Gastrocnemius medialis (tissue), 4 donors: ENCODE measurements at regions not wholly inside any gene's neighbourhood (a gene's known extent, or its start where the extent isn't known, plus 50 kb on each side); places are given as distances from the start of the nearest gene placed in this dataset.

Source experiments
- POLR2A ChIP-seq, 2 donors: fragments of 450-650 bp; IDR thresholded peaks; one replicate each; pipeline ENCODE4 v1.6.1; 2017; ENCODE audit warnings: antibody characterized with exemption in 2 of 2, mild to moderate bottlenecking in 2 of 2, moderate library complexity in 2 of 2
- TF ChIP-seq, protein P1 (sequence below), 5 experiments: fragments of 450-650 bp in 3 of 5; fragments of 200-600 bp in 2 of 5; sonication (generic) in 2 of 5; IDR thresholded peaks in 4 of 5; conservative IDR thresholded peaks in 1 of 5; 1 replicate in 4 of 5; 2 replicates in 1 of 5; pipeline ENCODE4 v1.5.1; 2016 to 2019; ENCODE audit warnings: antibody characterized with exemption in 5 of 5, mild to moderate bottlenecking in 3 of 5, moderate library complexity in 3 of 5

DNA sequence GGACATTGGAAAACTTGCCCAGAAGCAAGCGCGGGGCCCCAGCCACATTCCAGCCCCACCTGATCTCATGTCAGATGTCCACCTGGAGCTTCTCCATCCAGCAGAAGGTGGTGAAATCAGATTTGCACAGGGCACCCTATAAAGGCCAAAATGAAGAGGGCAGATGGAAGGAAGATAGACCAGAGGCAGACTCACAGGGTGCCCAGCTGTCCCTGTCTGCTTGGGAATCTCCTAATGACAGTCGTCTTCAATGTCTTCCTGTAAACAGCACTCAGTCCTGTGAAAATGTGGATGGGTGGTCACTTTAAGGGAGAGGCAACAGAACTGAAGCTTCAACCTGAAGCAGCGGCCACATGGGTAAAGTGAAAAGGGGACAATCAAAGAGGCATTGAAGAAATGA, 607.5 kb downstream of the IRX1 start:
- TF ChIP-seq, protein P1, sequence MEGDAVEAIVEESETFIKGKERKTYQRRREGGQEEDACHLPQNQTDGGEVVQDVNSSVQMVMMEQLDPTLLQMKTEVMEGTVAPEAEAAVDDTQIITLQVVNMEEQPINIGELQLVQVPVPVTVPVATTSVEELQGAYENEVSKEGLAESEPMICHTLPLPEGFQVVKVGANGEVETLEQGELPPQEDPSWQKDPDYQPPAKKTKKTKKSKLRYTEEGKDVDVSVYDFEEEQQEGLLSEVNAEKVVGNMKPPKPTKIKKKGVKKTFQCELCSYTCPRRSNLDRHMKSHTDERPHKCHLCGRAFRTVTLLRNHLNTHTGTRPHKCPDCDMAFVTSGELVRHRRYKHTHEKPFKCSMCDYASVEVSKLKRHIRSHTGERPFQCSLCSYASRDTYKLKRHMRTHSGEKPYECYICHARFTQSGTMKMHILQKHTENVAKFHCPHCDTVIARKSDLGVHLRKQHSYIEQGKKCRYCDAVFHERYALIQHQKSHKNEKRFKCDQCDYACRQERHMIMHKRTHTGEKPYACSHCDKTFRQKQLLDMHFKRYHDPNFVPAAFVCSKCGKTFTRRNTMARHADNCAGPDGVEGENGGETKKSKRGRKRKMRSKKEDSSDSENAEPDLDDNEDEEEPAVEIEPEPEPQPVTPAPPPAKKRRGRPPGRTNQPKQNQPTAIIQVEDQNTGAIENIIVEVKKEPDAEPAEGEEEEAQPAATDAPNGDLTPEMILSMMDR (IDR thresholded peaks at IDR 0.05 in 4 of 5, conservative IDR thresholded peaks at IDR 0.05 in 1 of 5) = no peak
- no peak for TF ChIP-seq POLR2A (IDR thresholded peaks at IDR 0.05)
